Mesothelial cell of epicardium (in vitro differentiated cells): ENCODE measurements at regions not wholly inside any gene's neighbourhood (a gene's known extent, or its start where the extent isn't known, plus 50 kb on each side); places are given as distances from the start of the nearest gene placed in this dataset.

Source experiments
- DNase-seq, 2 experiments: peaks; one replicate each; pipeline ENCODE4 v3.0.0; 2021; ENCODE audit warnings: low spot score in 2 of 2; ENCODE audit not compliant: unreplicated experiment in 2 of 2
- H3K27ac Mint-ChIP-seq: 2 replicates; pipeline ENCODE4 v1.8.0; 2021; ENCODE audit warnings: mixed read lengths
- H3K27me3 Mint-ChIP-seq: 2 replicates; pipeline ENCODE4 v1.8.0; 2021; ENCODE audit warnings: low read depth, mixed read lengths
- H3K36me3 Mint-ChIP-seq: 2 replicates; pipeline ENCODE4 v1.8.0; 2021; ENCODE audit warnings: mixed read lengths
- H3K4me1 Mint-ChIP-seq: 2 replicates; pipeline ENCODE4 v1.8.0; 2021; ENCODE audit warnings: mixed read lengths
- H3K4me3 Mint-ChIP-seq: 2 replicates; pipeline ENCODE4 v1.8.0; 2021; ENCODE audit warnings: mild to moderate bottlenecking, moderate library complexity, mixed read lengths
- H3K9me3 Mint-ChIP-seq: 2 replicates; pipeline ENCODE4 v1.8.0; 2021; ENCODE audit warnings: mixed read lengths
- CTCF ChIP-seq: fragments of 200-600 bp; sonication (generic); IDR thresholded peaks from one replicate; pipeline ENCODE4 v1.5.0; 2021; ENCODE audit warnings: antibody characterized with exemption; ENCODE audit not compliant: unreplicated experiment

GRCh38 chr10:93180482-93180931 lies 106.8 kb downstream of the CYP26A1 start:
- Mint-ChIP-seq H3K36me3 (no peaks in the 10 kb centered on the region), H3K4me3 (no peak overlapping the region), H3K4me1 (peaks cover 44% of the 10 kb centered on the region), H3K27me3 (no peaks in the 10 kb centered on the region), H3K27ac (peak overlapping the region; percentile 94), H3K9me3 (peaks cover 9% of the 10 kb centered on the region)
- TF ChIP-seq CTCF, result no peak
- DNase-seq, result no peak

GRCh38 chr10:93181271-93182048 lies 107.8 kb downstream of the CYP26A1 start:
- Mint-ChIP-seq H3K27me3 (no peaks in the 10 kb centered on the region), H3K36me3 (no peaks in the 10 kb centered on the region), H3K4me1 (peaks cover 42% of the 10 kb centered on the region), H3K4me3 (no peak overlapping the region), H3K9me3 (peaks cover 9% of the 10 kb centered on the region), H3K27ac (peak overlapping the region; percentile 94)
- TF ChIP-seq CTCF, result no peak
- DNase-seq, result no peak

GRCh38 chr10:93182049-93182327 lies 108.3 kb downstream of the CYP26A1 start:
- H3K9me3 Mint-ChIP-seq, result peaks cover 9% of the 10 kb centered on the region
- TF ChIP-seq CTCF, result no peak
- no peak overlapping the region for H3K4me3 Mint-ChIP-seq
- H3K4me1 Mint-ChIP-seq, result peaks cover 42% of the 10 kb centered on the region
- H3K27me3 Mint-ChIP-seq, result no peaks in the 10 kb centered on the region
- H3K36me3 Mint-ChIP-seq, result no peaks in the 10 kb centered on the region
- peak overlapping the region; percentile 94 for H3K27ac Mint-ChIP-seq
- DNase-seq, result no peak

GRCh38 chr10:93182790-93183189 lies 109.1 kb downstream of the CYP26A1 start:
- Mint-ChIP-seq H3K27ac (no peak overlapping the region), H3K27me3 (no peaks in the 10 kb centered on the region), H3K4me3 (no peak overlapping the region), H3K9me3 (peaks cover 9% of the 10 kb centered on the region), H3K36me3 (no peaks in the 10 kb centered on the region), H3K4me1 (peaks cover 38% of the 10 kb centered on the region)
- DNase-seq, result no peak
- TF ChIP-seq CTCF, result no peak

GRCh38 chr10:93186653-93187052 lies 113.0 kb downstream of the CYP26A1 start:
- no peak for TF ChIP-seq CTCF
- H3K4me3 Mint-ChIP-seq, result no peak overlapping the region
- peaks cover 9% of the 10 kb centered on the region for H3K9me3 Mint-ChIP-seq
- H3K27ac Mint-ChIP-seq, result no peak overlapping the region
- H3K27me3 Mint-ChIP-seq, result no peaks in the 10 kb centered on the region
- no peaks in the 10 kb centered on the region for H3K36me3 Mint-ChIP-seq
- no peak for DNase-seq
- H3K4me1 Mint-ChIP-seq, result peaks cover 24% of the 10 kb centered on the region

- TF ChIP-seq CTCF, result no peak
- no peak overlapping the region for H3K4me3 Mint-ChIP-seq
- H3K9me3 Mint-ChIP-seq, result peaks cover 4% of the 10 kb centered on the region
These were observed 116.3 kb downstream of the CYP26A1 start for GRCh38 chr10:93189944-93190343.

More at GRCh38 chr10:93189944-93190343, 116.3 kb downstream of the CYP26A1 start:
- Mint-ChIP-seq H3K27me3 (no peaks in the 10 kb centered on the region), H3K4me1 (peaks cover 44% of the 10 kb centered on the region), H3K27ac (peak overlapping the region; percentile 63), H3K36me3 (no peaks in the 10 kb centered on the region)
- DNase-seq, result no peak
